Effector memory CD8-positive, alpha-beta T cell (primary cell): ENCODE measurements at regions not wholly inside any gene's neighbourhood (a gene's known extent, or its start where the extent isn't known, plus 50 kb on each side); places are given as distances from the start of the nearest gene placed in this dataset.

Experiments
- ATAC-seq: fragments of 150-1000 bp; cut with Tn5 transposase; replicated peaks from 2 replicates; pipeline ENCODE4 v1.10.0; 2021; ENCODE audit warnings: mild to moderate bottlenecking, moderate library complexity
- DNase-seq, 3 experiments: peaks; one replicate each; pipeline ENCODE4 v3.0.0; 2021
- H3K27ac Mint-ChIP-seq, 2 donors: one replicate each; pipeline ENCODE4 v1.8.0; 2022; ENCODE audit warnings: mild to moderate bottlenecking in 2 of 2, mixed read lengths in 2 of 2, moderate library complexity in 2 of 2
- H3K27me3 Mint-ChIP-seq, 2 donors: one replicate each; pipeline ENCODE4 v1.8.0; 2022; ENCODE audit warnings: mixed read lengths in 2 of 2
- H3K36me3 Mint-ChIP-seq: one replicate; pipeline ENCODE4 v1.8.0; 2022; ENCODE audit warnings: mild to moderate bottlenecking, moderate library complexity, mixed read lengths; ENCODE audit not compliant: insufficient read depth
- H3K4me1 Mint-ChIP-seq, 2 donors: one replicate each; pipeline ENCODE4 v1.8.0; 2022; ENCODE audit warnings: low read depth in 2 of 2, mixed read lengths in 2 of 2
- H3K4me3 Mint-ChIP-seq, 2 donors: one replicate each; pipeline ENCODE4 v1.8.0; 2022; ENCODE audit warnings: mild to moderate bottlenecking in 2 of 2, mixed read lengths in 2 of 2, moderate library complexity in 2 of 2
- H3K9me3 Mint-ChIP-seq, 2 donors: one replicate each; pipeline ENCODE4 v1.8.0; 2022; ENCODE audit warnings: mixed read lengths in 2 of 2

GRCh38 chr11:36730761-36731160 is 132.7 kb upstream of the RAG2 start:
- no peaks in the 10 kb centered on the region for H3K36me3 Mint-ChIP-seq
- H3K9me3 Mint-ChIP-seq, result no peaks in the 10 kb centered on the region
- peaks cover 46 to 61% of the 10 kb centered on the region in 2 donors for H3K27me3 Mint-ChIP-seq

GRCh38 chr11:36729825-36730224 is 131.8 kb upstream of the RAG2 start:
- Mint-ChIP-seq H3K4me3 (no peak overlapping the region), H3K36me3 (no peaks in the 10 kb centered on the region), H3K4me1 (no peaks in the 10 kb centered on the region), H3K27me3 (peaks cover 55 to 71% of the 10 kb centered on the region in 2 donors), H3K9me3 (no peaks in the 10 kb centered on the region), H3K27ac (no peak overlapping the region)
- ATAC-seq, result no peak
- DNase-seq, result no peak

More at GRCh38 chr11:36730761-36731160, 132.7 kb upstream of the RAG2 start:
- no peak for ATAC-seq
- no peak for DNase-seq
- no peak overlapping the region for H3K27ac Mint-ChIP-seq
- H3K4me3 Mint-ChIP-seq, result no peak overlapping the region
- H3K4me1 Mint-ChIP-seq, result no peaks in the 10 kb centered on the region

- DNase-seq (no peak), ATAC-seq (no peak)
- no peaks in the 10 kb centered on the region for H3K4me1 Mint-ChIP-seq
- H3K4me3 Mint-ChIP-seq, result no peak overlapping the region
- H3K27me3 Mint-ChIP-seq, result peaks cover 59 to 70% of the 10 kb centered on the region in 2 donors
- H3K9me3 Mint-ChIP-seq, result no peaks in the 10 kb centered on the region
- no peak overlapping the region for H3K27ac Mint-ChIP-seq
- H3K36me3 Mint-ChIP-seq, result no peaks in the 10 kb centered on the region
These were observed 128.4 kb upstream of the RAG2 start for GRCh38 chr11:36726420-36726819.

- no peak overlapping the region for H3K4me3 Mint-ChIP-seq
- DNase-seq, result no peak
These were observed 126.8 kb upstream of the RAG2 start for GRCh38 chr11:36724742-36725385.

GRCh38 chr11:36722421-36722820 is 124.4 kb upstream of the RAG2 start:
- DNase-seq (no peak), ATAC-seq (no peak)
- H3K4me3 Mint-ChIP-seq, result no peak overlapping the region
- peaks cover 37 to 42% of the 10 kb centered on the region in 2 donors for H3K27me3 Mint-ChIP-seq
- no peak overlapping the region for H3K27ac Mint-ChIP-seq
- no peaks in the 10 kb centered on the region for H3K9me3 Mint-ChIP-seq
- H3K36me3 Mint-ChIP-seq, result no peaks in the 10 kb centered on the region
- no peaks in the 10 kb centered on the region for H3K4me1 Mint-ChIP-seq

More at GRCh38 chr11:36724742-36725385, 126.8 kb upstream of the RAG2 start:
- peaks cover 50 to 55% of the 10 kb centered on the region in 2 donors for H3K27me3 Mint-ChIP-seq
- no peak for ATAC-seq
- no peaks in the 10 kb centered on the region for H3K4me1 Mint-ChIP-seq
- no peak overlapping the region for H3K27ac Mint-ChIP-seq
- H3K36me3 Mint-ChIP-seq, result no peaks in the 10 kb centered on the region
- H3K9me3 Mint-ChIP-seq, result no peaks in the 10 kb centered on the region

- no peak overlapping the region for H3K4me3 Mint-ChIP-seq
These were observed 121.5 kb upstream of the RAG2 start for GRCh38 chr11:36719358-36720107.

GRCh38 chr11:36718451-36718850 is 120.4 kb upstream of the RAG2 start:
- Mint-ChIP-seq H3K27me3 (peaks cover 22 to 32% of the 10 kb centered on the region in 2 donors), H3K9me3 (no peaks in the 10 kb centered on the region), H3K27ac (no peak overlapping the region), H3K4me1 (no peaks in the 10 kb centered on the region), H3K36me3 (peaks cover 2% of the 10 kb centered on the region), H3K4me3 (no peak overlapping the region)
- ATAC-seq, result no peak
- DNase-seq, result no peak

More at GRCh38 chr11:36719358-36720107, 121.5 kb upstream of the RAG2 start:
- DNase-seq (no peak), ATAC-seq (no peak)
- H3K4me1 Mint-ChIP-seq, result no peaks in the 10 kb centered on the region
- H3K27ac Mint-ChIP-seq, result no peak overlapping the region
- H3K9me3 Mint-ChIP-seq, result no peaks in the 10 kb centered on the region
- H3K27me3 Mint-ChIP-seq, result peaks cover 19 to 29% of the 10 kb centered on the region in 2 donors
- H3K36me3 Mint-ChIP-seq, result peaks cover 2% of the 10 kb centered on the region

GRCh38 chr11:36713715-36714114 is 115.7 kb upstream of the RAG2 start:
- H3K4me1 Mint-ChIP-seq, result no peaks in the 10 kb centered on the region
- no peaks in the 10 kb centered on the region for H3K9me3 Mint-ChIP-seq
- H3K36me3 Mint-ChIP-seq, result peaks cover 2% of the 10 kb centered on the region
- DNase-seq (no peak), ATAC-seq (no peak)
- peaks cover 30 to 39% of the 10 kb centered on the region in 2 donors for H3K27me3 Mint-ChIP-seq
- H3K4me3 Mint-ChIP-seq, result no peak overlapping the region
- no peak overlapping the region for H3K27ac Mint-ChIP-seq

- no peak overlapping the region for H3K27ac Mint-ChIP-seq
- peaks cover 2% of the 10 kb centered on the region for H3K36me3 Mint-ChIP-seq
- H3K9me3 Mint-ChIP-seq, result no peaks in the 10 kb centered on the region
- no peak for ATAC-seq
- no peaks in the 10 kb centered on the region for H3K4me1 Mint-ChIP-seq
- no peak for DNase-seq
- no peak overlapping the region for H3K4me3 Mint-ChIP-seq
- peaks cover 39 to 48% of the 10 kb centered on the region in 2 donors for H3K27me3 Mint-ChIP-seq
These were observed 113.2 kb upstream of the RAG2 start for GRCh38 chr11:36711104-36711825.
